H1 (cell line): ENCODE measurements at regions not wholly inside any gene's neighbourhood (a gene's known extent, or its start where the extent isn't known, plus 50 kb on each side); places are given as distances from the start of the nearest gene placed in this dataset.
"Not testable (repeated sequence)": the region's sequence is repeated elsewhere in the genome, so short reads cannot be mapped to it uniquely, and the experiment has no call there.

Source experiments
- CTCF ChIA-PET: fragments of 300-600 bp; sonication (Branson Sonifier 250); formaldehyde crosslinking; loops from one replicate; lab custom pipeline; 2021; ENCODE audit not compliant: partially characterized antibody; lab: Charles Lee
- POLR2A ChIA-PET: fragments of 300-600 bp; sonication (Branson Sonifier 250); formaldehyde crosslinking; loops from one replicate; lab custom pipeline; 2021; ENCODE audit warnings: inconsistent platforms; ENCODE audit not compliant: partially characterized antibody; lab: Charles Lee
- DNase-seq, 2 experiments: peaks; one replicate each; pipeline versions ENCODE4 v3.0.0 to v3.0.0-alpha.2; 2010 to 2022; ENCODE audit warnings: low spot score in 2 of 2, low read depth in 1 of 2, mixed read lengths in 1 of 2
- FAIRE-seq: peaks from 2 replicates; lab custom pipeline; 2011; peaks lifted over from hg19 to GRCh38; lab: Jason Lieb, UNC
- H2AFZ ChIP-seq: 2 replicates; pipeline ENCODE4 v1.8.1; 2012; ENCODE audit warnings: low read length, inconsistent platforms
- H2AK5ac ChIP-seq: 2 replicates; pipeline ENCODE4 v1.6.1; 2013; ENCODE audit warnings: low read depth, low read length
- H2BK120ac ChIP-seq: replicated peaks from 2 replicates; pipeline ENCODE3; 2013; ENCODE audit warnings: low read depth, low read length, inconsistent platforms
- H2BK12ac ChIP-seq: 2 replicates; pipeline ENCODE4 v1.6.1; 2013; ENCODE audit warnings: low read depth, low read length
- H2BK15ac ChIP-seq: 2 replicates; pipeline ENCODE4 v1.6.1; 2013; ENCODE audit warnings: low read length
- H2BK20ac ChIP-seq: 2 replicates; pipeline ENCODE4 v1.6.1; 2013; ENCODE audit warnings: low read length
- H2BK5ac ChIP-seq: 2 replicates; pipeline ENCODE4 v1.6.1; 2013; ENCODE audit warnings: low read depth, low read length
- H3K14ac ChIP-seq: 2 replicates; pipeline ENCODE4 v1.6.1; 2013; ENCODE audit warnings: inconsistent platforms; ENCODE audit not compliant: insufficient read length
- H3K18ac ChIP-seq: 2 replicates; pipeline ENCODE4 v1.6.1; 2013; ENCODE audit warnings: low read length; ENCODE audit errors: extremely low read depth
- H3K23ac ChIP-seq: 2 replicates; pipeline ENCODE4 v1.6.1; 2013; ENCODE audit warnings: inconsistent platforms; ENCODE audit not compliant: insufficient read length
- H3K23me2 ChIP-seq: 2 replicates; pipeline ENCODE4 v1.6.1; 2013; ENCODE audit warnings: low read depth, low read length
- H3K27ac ChIP-seq: 2 replicates; pipeline ENCODE4 v1.6.1; 2011; ENCODE audit warnings: low read depth, low read length, inconsistent platforms
- H3K27me3 ChIP-seq, 4 experiments: replicated peaks in 1 of 4; 1 replicate in 1 of 4; 2 replicates in 3 of 4; pipeline versions ENCODE4 v1.6.1 to v1.8.1; 2011 to 2013; ENCODE audit warnings: low read length in 3 of 4, mild to moderate bottlenecking in 3 of 4, inconsistent platforms in 2 of 4, mixed read lengths in 2 of 4, moderate library complexity in 1 of 4; ENCODE audit not compliant: control insufficient read depth in 3 of 4, insufficient read depth in 3 of 4; ENCODE audit errors: extremely low read depth in 1 of 4
- H3K36me3 ChIP-seq, 4 experiments: 2 replicates each; pipeline versions ENCODE4 v1.6.1 to v1.8.1; 2011 to 2013; ENCODE audit warnings: mild to moderate bottlenecking in 4 of 4, low read length in 3 of 4, moderate library complexity in 2 of 4, control low read depth in 1 of 4, inconsistent platforms in 1 of 4; ENCODE audit not compliant: insufficient read depth in 4 of 4, control insufficient read depth in 2 of 4
- H3K4ac ChIP-seq: replicated peaks from 2 replicates; pipeline ENCODE3; 2013; ENCODE audit warnings: low read length, low read depth, mixed read lengths, inconsistent platforms; ENCODE audit not compliant: insufficient read length
- H3K4me1 ChIP-seq, 4 experiments: replicated peaks in 1 of 4; 1 replicate in 1 of 4; 2 replicates in 3 of 4; pipeline versions ENCODE4 v1.6.1 to v1.8.1; 2011 to 2013; ENCODE audit warnings: low read length in 3 of 4, inconsistent platforms in 2 of 4, mixed read lengths in 1 of 4; ENCODE audit not compliant: insufficient read depth in 4 of 4, control insufficient read depth in 3 of 4
- H3K4me2 ChIP-seq, 2 experiments: 2 replicates each; pipeline versions ENCODE4 v1.6.1 to v1.8.1; 2011 to 2013; ENCODE audit warnings: low read depth in 2 of 2, low read length in 2 of 2, control low read depth in 1 of 2, inconsistent platforms in 1 of 2, mild to moderate bottlenecking in 1 of 2; ENCODE audit not compliant: insufficient read depth in 1 of 2
- H3K4me3 ChIP-seq, 4 experiments: fragments of 200-600, 300-600 bp in 1 of 4; sonication (generic), shearing (Covaris generic), sonication (Bioruptor Twin) in 1 of 4; 2 replicates each; pipeline versions ENCODE4 v1.5.1 to v1.8.1; 2011 to 2016; ENCODE audit warnings: low read length in 4 of 4, low read depth in 3 of 4, control low read depth in 2 of 4, inconsistent platforms in 2 of 4, mild to moderate bottlenecking in 2 of 4, mixed read lengths in 1 of 4, moderate library complexity in 1 of 4; ENCODE audit not compliant: insufficient read depth in 2 of 4; ENCODE audit errors: extremely low read depth in 1 of 4
- H3K56ac ChIP-seq: replicated peaks from 2 replicates; pipeline ENCODE3; 2013; ENCODE audit warnings: low read depth, mild to moderate bottlenecking, mixed read lengths, low read length, inconsistent platforms; ENCODE audit not compliant: insufficient read length
- H3K79me1 ChIP-seq: 2 replicates; pipeline ENCODE4 v1.6.1; 2013; ENCODE audit warnings: low read depth, low read length, control low read depth
- H3K79me2 ChIP-seq, 2 experiments: 2 replicates each; pipeline versions ENCODE4 v1.6.1 to v1.8.1; 2012 to 2013; ENCODE audit warnings: low read length in 2 of 2, mild to moderate bottlenecking in 2 of 2, inconsistent platforms in 1 of 2; ENCODE audit not compliant: insufficient read depth in 2 of 2, control insufficient read depth in 1 of 2
- H3K9ac ChIP-seq, 4 experiments: replicated peaks in 1 of 4; 1 replicate in 1 of 4; 2 replicates in 3 of 4; pipeline versions ENCODE4 v1.6.1 to v1.8.1; 2011 to 2013; ENCODE audit warnings: low read depth in 3 of 4, low read length in 3 of 4, control low read depth in 2 of 4, mild to moderate bottlenecking in 2 of 4, moderate library complexity in 2 of 4, inconsistent platforms in 1 of 4; ENCODE audit errors: extremely low read depth in 1 of 4
- H3K9me3 ChIP-seq, 2 experiments: 2 replicates each; pipeline versions ENCODE4 v1.6.1 to v1.8.1; 2012 to 2013; ENCODE audit warnings: mild to moderate bottlenecking in 2 of 2, moderate library complexity in 2 of 2, control low read depth in 1 of 2, inconsistent platforms in 1 of 2, low read depth in 1 of 2, low read length in 1 of 2, mixed read lengths in 1 of 2; ENCODE audit not compliant: insufficient read depth in 2 of 2
- H4K20me1 ChIP-seq, 2 experiments: replicated peaks in 1 of 2; 2 replicates each; pipeline versions ENCODE3 to v1.8.1; 2011 to 2013; ENCODE audit warnings: inconsistent platforms in 2 of 2, low read length in 2 of 2, mild to moderate bottlenecking in 1 of 2; ENCODE audit not compliant: insufficient read depth in 2 of 2, control insufficient read depth in 1 of 2
- H4K5ac ChIP-seq: 2 replicates; pipeline ENCODE4 v1.6.1; 2013; ENCODE audit warnings: low read length, low read depth, mixed read lengths, inconsistent platforms; ENCODE audit not compliant: insufficient read length
- H4K8ac ChIP-seq: 2 replicates; pipeline ENCODE4 v1.8.0; 2013; ENCODE audit warnings: mild to moderate bottlenecking, moderate library complexity, low read length, inconsistent platforms; ENCODE audit not compliant: insufficient read depth; ENCODE audit errors: extremely low read depth
- H4K91ac ChIP-seq: replicated peaks from 2 replicates; pipeline ENCODE3; 2013; ENCODE audit warnings: low read length, mixed read lengths, inconsistent platforms; ENCODE audit not compliant: insufficient read length
- BRCA1 ChIP-seq: IDR thresholded peaks from 2 replicates; pipeline ENCODE4 v1.6.1; 2012; ENCODE audit warnings: low read depth, low read length, improper control_type of control experiment
- SRF ChIP-seq: IDR thresholded peaks from 2 replicates; pipeline ENCODE4 v1.6.1; 2011; ENCODE audit warnings: mild to moderate bottlenecking, low read depth, low read length, moderate library complexity
- WGBS, 2 experiments: shearing (Covaris generic) in 1 of 2; methylation state at CpG; one replicate each; pipeline versions ENCODE4 v1.1.6 to v1.1.7; 2013 to 2015; ENCODE audit warnings: low lambda C conversion rate in 2 of 2, mixed read lengths in 2 of 2, inconsistent platforms in 1 of 2, low coverage in 1 of 2, missing lambda C conversion rate in 1 of 2; ENCODE audit not compliant: insufficient replicate concordance in 2 of 2, insufficient coverage in 1 of 2, insufficient read length in 1 of 2; ENCODE audit errors: extremely low coverage in 1 of 2, missing lambda C conversion rate in 1 of 2; 5-methylcytosine and 5-hydroxymethylcytosine counted together
- TF ChIP-seq, protein P1 (sequence below): IDR thresholded peaks from 2 replicates; pipeline ENCODE4 v1.6.1; 2011; ENCODE audit warnings: low read length, improper control_type of control experiment

DNA sequence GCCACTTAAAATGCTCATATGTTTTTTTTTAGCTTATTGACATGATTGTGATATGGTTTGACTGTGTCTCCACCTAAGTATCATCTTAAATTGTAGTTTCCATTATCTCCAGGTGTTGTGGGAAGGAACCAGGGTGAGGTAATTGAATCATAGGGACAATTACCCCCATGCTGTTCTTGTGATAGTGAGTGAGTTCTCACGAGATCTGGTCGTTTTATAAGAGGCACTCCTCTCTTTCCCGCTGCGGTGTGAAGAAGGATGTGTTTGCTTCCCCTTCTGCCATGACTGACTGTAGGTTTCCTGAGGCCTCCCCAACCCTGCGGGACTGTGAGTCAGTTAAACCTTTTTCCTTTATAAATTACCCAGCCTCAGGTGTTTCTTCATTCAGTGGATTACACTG, 80.5 kb upstream of the ETV1 start (continued):
- no peak for TF ChIP-seq SRF
- no peak for TF ChIP-seq BRCA1
- TF ChIP-seq, protein P1, sequence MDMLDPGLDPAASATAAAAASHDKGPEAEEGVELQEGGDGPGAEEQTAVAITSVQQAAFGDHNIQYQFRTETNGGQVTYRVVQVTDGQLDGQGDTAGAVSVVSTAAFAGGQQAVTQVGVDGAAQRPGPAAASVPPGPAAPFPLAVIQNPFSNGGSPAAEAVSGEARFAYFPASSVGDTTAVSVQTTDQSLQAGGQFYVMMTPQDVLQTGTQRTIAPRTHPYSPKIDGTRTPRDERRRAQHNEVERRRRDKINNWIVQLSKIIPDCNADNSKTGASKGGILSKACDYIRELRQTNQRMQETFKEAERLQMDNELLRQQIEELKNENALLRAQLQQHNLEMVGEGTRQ: no peak

- H4K8ac ChIP-seq, H4K5ac ChIP-seq, POLR2A ChIA-PET, H3K36me3 ChIP-seq, H3K4me1 ChIP-seq, CTCF ChIA-PET, H3K9ac ChIP-seq, FAIRE-seq, H3K27me3 ChIP-seq, H2BK5ac ChIP-seq, H3K23ac ChIP-seq, DNase-seq, H3K4me2 ChIP-seq, H2AK5ac ChIP-seq, H3K9me3 ChIP-seq, H3K4ac ChIP-seq, H3K18ac ChIP-seq, H2BK15ac ChIP-seq, H3K23me2 ChIP-seq, H3K27ac ChIP-seq, H3K4me3 ChIP-seq, H4K91ac ChIP-seq, H4K20me1 ChIP-seq, H2BK12ac ChIP-seq, H2BK20ac ChIP-seq, H3K79me1 ChIP-seq, H2AFZ ChIP-seq, H3K14ac ChIP-seq, H3K56ac ChIP-seq, H3K79me2 ChIP-seq, H2BK120ac ChIP-seq: not testable (repeated sequence)
- WGBS, 2 experiments: 89% methylated on average over 8 of the region's 8 CpGs; no CpG with 5 or more reads in 1 of the 2 experiments
Observed at GRCh38 chr7:14066783-14067182, 77.3 kb upstream of the ETV1 start.
